Endothelial cell of umbilical vein (primary cell): ENCODE measurements at regions not wholly inside any gene's neighbourhood (a gene's known extent, or its start where the extent isn't known, plus 50 kb on each side); places are given as distances from the start of the nearest gene placed in this dataset.

Experiments used
- BruUV-seq: library from RNA; stranded (reverse); fragments of 400-500 nt; replicated peaks from 2 replicates; lab custom pipeline; 2021; lab: Mats Ljungman, UMichigan
- CTCF ChIA-PET: fragments of 300-600, 350-600 bp; sonication (Branson Sonifier 250); formaldehyde crosslinking; loops from one replicate; lab custom pipeline; 2021; ENCODE audit warnings: antibody characterized with exemption, inconsistent platforms; lab: Charles Lee
- POLR2A ChIA-PET: fragments of 300-600, 350-600 bp; sonication (Branson Sonifier 250); formaldehyde crosslinking; loops from one replicate; lab custom pipeline; 2021; ENCODE audit warnings: antibody characterized with exemption, inconsistent platforms; lab: Charles Lee
- DNase-seq: peaks from one replicate; pipeline ENCODE4 v3.0.0-alpha.2; 2011; ENCODE audit warnings: low read depth, low spot score
- FAIRE-seq: peaks from 2 replicates; lab custom pipeline; 2011; peaks lifted over from hg19 to GRCh38; lab: Jason Lieb, UNC
- H2AFZ ChIP-seq: 2 replicates; pipeline ENCODE4 v1.6.0; 2012; ENCODE audit warnings: low read depth, low read length, control low read depth, inconsistent platforms
- H3K27ac ChIP-seq: 2 replicates; pipeline ENCODE4 v1.5.1; 2011; ENCODE audit warnings: low read depth, mild to moderate bottlenecking, control low read depth, low read length, moderate library complexity; ENCODE audit not compliant: insufficient read depth
- H3K27me3 ChIP-seq, 2 experiments: 2 replicates each; pipeline versions ENCODE4 v1.6.0 to v1.6.1; 2011; ENCODE audit warnings: low read length in 2 of 2, mixed read lengths in 1 of 2; ENCODE audit not compliant: control insufficient read depth in 2 of 2, insufficient read depth in 2 of 2
- H3K36me3 ChIP-seq, 2 experiments: 2 replicates in 1 of 2; 3 replicates in 1 of 2; pipeline ENCODE4 v1.5.1; 2011; ENCODE audit warnings: low read length in 2 of 2, mild to moderate bottlenecking in 1 of 2, moderate library complexity in 1 of 2; ENCODE audit not compliant: control insufficient read depth in 2 of 2, insufficient read depth in 2 of 2; ENCODE audit errors: extremely low read depth in 1 of 2
- H3K4me1 ChIP-seq: 3 replicates; pipeline ENCODE4 v1.5.1; 2011; ENCODE audit warnings: mild to moderate bottlenecking, low read length; ENCODE audit not compliant: control insufficient read depth, insufficient read depth; ENCODE audit errors: extremely low read depth
- H3K4me2 ChIP-seq: 2 replicates; pipeline ENCODE4 v1.6.1; 2011; ENCODE audit warnings: low read length, control low read depth, mixed read lengths; ENCODE audit not compliant: insufficient read depth
- H3K4me3 ChIP-seq, 3 experiments: fragments of 200-600 bp in 1 of 3; sonication (generic), shearing (Covaris generic) in 1 of 3; replicated peaks in 1 of 3; 2 replicates each; pipeline ENCODE4 v1.5.1; 2011 to 2016; ENCODE audit warnings: control low read depth in 3 of 3, low read length in 3 of 3, mild to moderate bottlenecking in 2 of 3, inconsistent platforms in 1 of 3, low read depth in 1 of 3, moderate library complexity in 1 of 3; ENCODE audit not compliant: insufficient read depth in 1 of 3
- H3K79me2 ChIP-seq: 2 replicates; pipeline ENCODE4 v1.6.0; 2012; ENCODE audit warnings: low read length, inconsistent platforms; ENCODE audit not compliant: control insufficient read depth, insufficient read depth
- H3K9ac ChIP-seq: replicated peaks from 2 replicates; pipeline ENCODE3; 2011; ENCODE audit warnings: low read length, control low read depth; ENCODE audit not compliant: insufficient read depth; ENCODE audit errors: extremely low read depth
- H3K9me1 ChIP-seq: replicated peaks from 3 replicates; pipeline ENCODE4 v1.6.0; 2011; ENCODE audit warnings: mild to moderate bottlenecking, low read length; ENCODE audit not compliant: control insufficient read depth, insufficient read depth; ENCODE audit errors: extremely low read depth
- H3K9me3 ChIP-seq: replicated peaks from 2 replicates; pipeline ENCODE4 v1.5.1; 2012; ENCODE audit warnings: low read length, inconsistent platforms; ENCODE audit not compliant: control insufficient read depth, insufficient read depth
- H4K20me1 ChIP-seq: replicated peaks from 2 replicates; pipeline ENCODE3; 2011; ENCODE audit warnings: mild to moderate bottlenecking, low read length; ENCODE audit not compliant: control insufficient read depth, insufficient read depth; ENCODE audit errors: extremely low read depth
- CTCF ChIP-seq, 2 donors: IDR thresholded peaks; 1 replicate in 1 of 2; 2 replicates in 1 of 2; pipeline ENCODE4 v1.5.1; 2011; ENCODE audit warnings: low read length in 2 of 2, mild to moderate bottlenecking in 2 of 2, moderate library complexity in 2 of 2, control low read depth in 1 of 2, inconsistent platforms in 1 of 2, low read depth in 1 of 2; ENCODE audit not compliant: insufficient read depth in 1 of 2; ENCODE audit errors: extremely low read depth in 1 of 2
- EZH2 ChIP-seq: IDR thresholded peaks from 2 replicates; pipeline ENCODE4 v1.6.1; 2012; ENCODE audit warnings: borderline replicate concordance, low read depth, mild to moderate bottlenecking, moderate library complexity, low read length, inconsistent platforms; ENCODE audit not compliant: severe bottlenecking
- FOS ChIP-seq: IDR thresholded peaks from 2 replicates; pipeline ENCODE4 v1.6.1; 2011; ENCODE audit warnings: mild to moderate bottlenecking, low read length, moderate library complexity, borderline replicate concordance; ENCODE audit not compliant: insufficient read depth
- GATA2 ChIP-seq: IDR thresholded peaks from 2 replicates; pipeline ENCODE4 v1.7.0; 2011; ENCODE audit warnings: low read depth, mild to moderate bottlenecking, moderate library complexity, mixed read lengths, low read length; ENCODE audit not compliant: insufficient read length, insufficient read depth
- JUN ChIP-seq: IDR thresholded peaks from 2 replicates; pipeline ENCODE4 v1.6.1; 2011; ENCODE audit warnings: borderline replicate concordance, low read depth; ENCODE audit not compliant: insufficient read length, insufficient read depth
- MYC ChIP-seq: IDR thresholded peaks from one replicate; pipeline ENCODE4 v1.6.1; 2011; ENCODE audit warnings: mild to moderate bottlenecking, low read depth, low read length
- POLR2A ChIP-seq: IDR thresholded peaks from 2 replicates; pipeline ENCODE4 v1.6.1; 2012; ENCODE audit warnings: low read depth, mild to moderate bottlenecking, control low read depth, low read length
- POLR2AphosphoS5 ChIP-seq: IDR thresholded peaks from 2 replicates; pipeline ENCODE4 v1.6.1; 2012; ENCODE audit warnings: low read depth, mild to moderate bottlenecking, control low read depth, low read length, moderate library complexity; ENCODE audit not compliant: insufficient read depth
- dilution Hi-C: fragments of 300-500 bp; cut with MboI; formaldehyde crosslinking; loops from one replicate; pipeline ENCODE4 v1.15.0; 2019; ENCODE audit warnings: low sequenced_read_pairs; ENCODE audit not compliant: extremely low pct_ligation_motif_present
- intact Hi-C: fragments of 100-400 bp; cut with micrococcal nuclease; formaldehyde crosslinking; loops from one replicate; pipeline ENCODE4 v1.10.0; 2022
- TF ChIP-seq, protein P1 (sequence below): IDR thresholded peaks from 2 replicates; pipeline ENCODE4 v1.6.1; 2011; ENCODE audit not compliant: insufficient read depth, insufficient read length

GRCh38 chr14:104398656-104399055, 180.9 kb upstream of the C14orf180 start:
- Histone ChIP-seq H3K9me1 (no peaks in the 10 kb centered on the region), H3K27ac (no peak overlapping the region), H4K20me1 (no peaks in the 10 kb centered on the region), H3K9ac (no peak overlapping the region), H3K4me2 (no peak overlapping the region), H3K4me1 (peaks cover 3% of the 10 kb centered on the region), H3K79me2 (no peaks in the 10 kb centered on the region), H3K4me3 (no peak overlapping the region), H2AFZ (no peak overlapping the region), H3K9me3 (no peaks in the 10 kb centered on the region), H3K36me3 (no peaks in the 10 kb centered on the region), H3K27me3 (no peaks in the 10 kb centered on the region)
- no peak for FAIRE-seq
- ChIA-PET POLR2A (no interaction called here), CTCF (no interaction called here)
- intact Hi-C loops (no loop called here), dilution Hi-C loops (no loop called here)
- TF ChIP-seq POLR2A, result no peak
- TF ChIP-seq JUN, result no peak
- no peak for TF ChIP-seq FOS
- TF ChIP-seq GATA2, result no peak
- no peak for TF ChIP-seq CTCF (IDR thresholded peaks at IDR 0.05; ENCODE audit: extremely low read depth in 1 of 2, insufficient read depth in 1 of 2, low read depth in 1 of 2, low read length in 2 of 2)
- no peak for TF ChIP-seq POLR2AphosphoS5
- no peak for TF ChIP-seq MYC
- no peak for TF ChIP-seq EZH2
- TF ChIP-seq, protein P1, sequence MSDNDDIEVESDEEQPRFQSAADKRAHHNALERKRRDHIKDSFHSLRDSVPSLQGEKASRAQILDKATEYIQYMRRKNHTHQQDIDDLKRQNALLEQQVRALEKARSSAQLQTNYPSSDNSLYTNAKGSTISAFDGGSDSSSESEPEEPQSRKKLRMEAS, result no peak
- no peak for DNase-seq
- BruUV-seq, result no TSS peak
